Adipose tissue (tissue), 3 donors: ENCODE measurements at regions not wholly inside any gene's neighbourhood (a gene's known extent, or its start where the extent isn't known, plus 50 kb on each side); places are given as distances from the start of the nearest gene placed in this dataset.
"Not testable (repeated sequence)": the region's sequence is repeated elsewhere in the genome, so short reads cannot be mapped to it uniquely, and the experiment has no call there.

Experiments
- H3K27ac ChIP-seq: one replicate; pipeline ENCODE4 v1.5.1; 2013; ENCODE audit warnings: low read depth, low read length
- WGBS, 3 donors: extraction: QIAGEN DNeasy Blood & Tissue Kit; methylation state at CpG; one replicate each; pipeline ENCODE4 v1.1.7; 2013; 5-methylcytosine and 5-hydroxymethylcytosine counted together
- donor health status: healthy with polysubstance abuse.
- donor health status: Bipolar disorder and iron deficiency.
- donor health status: healthy.

GRCh38 chr10:35889971-35890675, 248.0 kb upstream of the FZD8 start:
- no peak overlapping the region for H3K27ac ChIP-seq
- WGBS, 3 donors: 74 to 82% (median 80%) methylated on average over 14 of the region's 14 CpGs

- WGBS, 3 donors: 56 to 87% (median 83%) methylated on average over 2 of the region's 2 CpGs
- H3K27ac ChIP-seq: no peak overlapping the region
Observed at GRCh38 chr10:35889226-35889625, 247.1 kb upstream of the FZD8 start.

DNA sequence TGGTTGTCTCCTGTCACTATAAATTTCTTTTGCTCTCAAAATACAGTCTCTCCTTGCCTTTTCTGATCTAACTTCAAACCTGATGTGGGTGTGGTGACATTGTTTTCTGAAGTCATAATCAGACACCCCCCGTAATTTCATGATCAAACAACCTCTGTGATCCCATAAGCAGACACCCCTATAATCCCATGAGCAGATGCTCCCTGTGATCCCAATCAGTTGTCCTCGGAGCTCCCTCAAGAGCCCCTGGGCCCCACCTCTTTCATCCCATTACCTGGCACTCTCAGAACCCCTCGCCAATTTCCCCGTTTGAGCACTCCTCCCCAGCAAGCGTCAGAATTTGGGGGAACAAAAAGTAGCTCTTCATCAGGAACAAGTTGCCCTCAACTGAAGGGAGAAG, 246.3 kb upstream of the FZD8 start:
- no peak overlapping the region for H3K27ac ChIP-seq
- 91 to 94% (median 93%) methylated on average over 5 of the region's 5 CpGs for WGBS, 3 donors

- 78 to 84% (median 80%) methylated on average over 6 of the region's 6 CpGs for WGBS, 3 donors
- H3K27ac ChIP-seq: no peak overlapping the region
Observed at GRCh38 chr10:35887685-35888084, 245.6 kb upstream of the FZD8 start.

GRCh38 chr10:35885076-35885475, 243.0 kb upstream of the FZD8 start:
- H3K27ac ChIP-seq: no peak overlapping the region
- WGBS, 3 donors: 31 to 88% (median 86%) methylated on average over 5 of the region's 5 CpGs

GRCh38 chr10:35884657-35885071, 242.6 kb upstream of the FZD8 start:
- 30 to 87% (median 86%) methylated on average over 9 of the region's 9 CpGs for WGBS, 3 donors
- no peak overlapping the region for H3K27ac ChIP-seq

GRCh38 chr10:35882422-35883150, 240.5 kb upstream of the FZD8 start:
- WGBS, 3 donors: 88 to 94% (median 90%) methylated on average over 9 of the region's 9 CpGs
- no peak overlapping the region for H3K27ac ChIP-seq

DNA sequence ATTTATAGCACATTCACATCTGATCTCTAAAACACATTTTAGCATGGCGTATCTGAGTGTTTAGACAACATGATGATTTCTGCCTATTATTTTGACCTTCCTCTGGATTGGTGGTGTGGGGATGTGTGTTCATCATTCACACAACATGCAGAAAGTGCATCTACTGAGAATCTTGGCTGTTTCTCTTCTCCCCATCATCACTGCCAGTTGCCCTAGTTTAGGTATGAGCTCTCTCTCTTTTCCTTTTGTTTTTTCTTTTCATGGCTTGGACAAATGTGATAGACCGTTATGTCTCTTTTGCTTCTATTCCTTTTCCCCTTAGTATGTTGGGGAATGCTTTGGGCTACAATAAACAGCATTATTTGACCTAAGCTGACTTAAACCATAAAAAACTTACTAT, 239.2 kb upstream of the FZD8 start:
- H3K27ac ChIP-seq: no peak overlapping the region
- 92 to 99% (median 97%) methylated on average over 2 of the region's 2 CpGs for WGBS, 3 donors

DNA sequence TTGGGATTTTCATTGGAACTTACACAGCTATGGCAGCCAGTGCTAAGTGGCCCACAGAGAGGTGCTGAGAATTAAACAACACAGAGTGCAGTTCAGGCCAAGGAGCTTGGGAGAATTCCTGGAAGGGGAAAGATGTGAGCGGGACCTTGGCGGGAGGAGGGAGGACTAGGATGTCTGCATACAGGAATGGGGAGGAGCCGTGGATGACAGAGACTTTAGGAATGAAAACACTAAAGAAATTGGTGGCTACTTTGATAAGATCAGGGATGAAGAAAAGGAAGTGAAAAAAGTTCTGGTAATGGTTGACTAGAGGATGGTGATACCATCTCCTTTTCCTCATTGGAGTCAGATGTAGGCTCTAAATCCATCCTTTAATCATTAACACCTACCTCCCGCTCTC, 234.2 kb upstream of the FZD8 start:
- no peak overlapping the region for H3K27ac ChIP-seq
- 69 to 86% (median 80%) methylated on average over 4 of the region's 4 CpGs for WGBS, 3 donors

GRCh38 chr10:35875016-35875676, 233.1 kb upstream of the FZD8 start:
- 60 to 75% (median 66%) methylated on average over 10 of the region's 10 CpGs for WGBS, 3 donors
- no peak overlapping the region for H3K27ac ChIP-seq

DNA sequence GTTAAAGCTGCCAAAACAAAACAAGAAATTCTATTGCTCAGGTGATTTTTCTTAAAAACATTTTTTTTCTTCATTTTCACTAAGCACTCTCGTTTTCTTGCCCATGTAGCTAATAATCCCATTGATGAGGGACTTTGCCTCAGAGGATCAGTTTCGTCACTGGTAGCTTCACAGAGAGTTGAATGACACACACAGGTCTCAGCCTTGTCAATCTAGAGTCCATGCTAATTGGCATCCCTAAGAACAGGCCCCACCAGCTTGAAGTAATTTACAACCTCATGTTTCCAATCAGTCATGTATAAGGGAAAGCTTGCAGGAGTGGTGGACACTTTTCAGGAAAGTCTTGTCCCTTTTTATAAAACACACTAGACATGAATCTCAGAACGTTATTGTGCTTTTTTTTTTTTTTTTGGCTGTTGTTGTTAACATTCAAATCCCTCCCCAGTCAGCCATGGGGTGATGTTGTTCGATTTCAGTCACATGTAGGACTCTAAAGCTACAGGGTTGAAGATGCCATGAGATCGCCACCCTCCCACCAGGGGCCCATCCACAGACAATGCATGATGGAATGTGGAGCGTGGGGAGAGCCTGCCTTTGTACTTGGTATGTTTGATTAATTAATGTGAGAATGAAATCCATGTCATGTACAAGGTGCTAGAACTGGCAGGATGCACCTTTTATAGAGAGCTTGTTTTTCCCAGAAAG, 232.4 kb upstream of the FZD8 start:
- H3K27ac ChIP-seq: no peak overlapping the region
- WGBS, 3 donors: 71 to 83% (median 82%) methylated on average over 6 of the region's 6 CpGs

GRCh38 chr10:35872671-35873070, 230.6 kb upstream of the FZD8 start:
- WGBS, 3 donors: 83 to 86% (median 85%) methylated on average over 6 of the region's 6 CpGs
- H3K27ac ChIP-seq: no peak overlapping the region

DNA sequence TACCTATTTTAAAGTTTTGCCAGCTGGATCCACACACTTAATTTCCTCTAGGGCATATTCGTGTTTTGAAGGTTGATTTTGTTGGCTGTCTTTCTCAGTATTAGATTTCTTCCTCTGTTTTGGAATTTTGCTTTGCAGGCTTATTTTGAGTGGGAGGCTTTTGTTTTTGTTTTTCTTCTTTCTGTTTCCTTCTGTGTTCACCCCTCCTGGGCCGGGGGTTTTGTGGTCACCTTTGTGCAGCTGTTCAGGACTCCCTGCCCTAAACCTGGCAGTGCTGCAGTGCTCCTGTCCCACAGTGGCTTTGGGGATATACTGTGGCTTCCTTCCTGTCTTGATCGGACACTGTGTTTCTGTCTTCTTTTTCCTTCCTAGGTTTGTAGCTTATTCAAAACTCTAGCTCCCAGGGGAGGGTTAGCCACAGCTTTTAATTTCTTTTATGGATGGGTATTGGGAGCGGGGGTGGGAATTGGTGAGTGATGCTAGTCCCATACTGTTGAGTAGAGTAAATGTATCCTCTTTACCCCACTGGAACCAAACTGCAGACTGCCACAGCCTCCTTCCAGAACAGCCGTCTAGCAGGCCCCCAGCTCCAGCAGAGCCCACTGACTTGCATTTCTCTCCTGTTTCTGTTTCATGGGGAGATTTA, 228.7 kb upstream of the FZD8 start:
- H3K27ac ChIP-seq: no peak overlapping the region
- 37 to 64% (median 39%) methylated on average over 5 of the region's 5 CpGs for WGBS, 3 donors

GRCh38 chr10:35858676-35859283, 216.7 kb upstream of the FZD8 start:
- not testable (repeated sequence) for H3K27ac ChIP-seq
- WGBS, 3 donors: 80% methylated on average over 18 to 25 of the region's 25 CpGs

DNA sequence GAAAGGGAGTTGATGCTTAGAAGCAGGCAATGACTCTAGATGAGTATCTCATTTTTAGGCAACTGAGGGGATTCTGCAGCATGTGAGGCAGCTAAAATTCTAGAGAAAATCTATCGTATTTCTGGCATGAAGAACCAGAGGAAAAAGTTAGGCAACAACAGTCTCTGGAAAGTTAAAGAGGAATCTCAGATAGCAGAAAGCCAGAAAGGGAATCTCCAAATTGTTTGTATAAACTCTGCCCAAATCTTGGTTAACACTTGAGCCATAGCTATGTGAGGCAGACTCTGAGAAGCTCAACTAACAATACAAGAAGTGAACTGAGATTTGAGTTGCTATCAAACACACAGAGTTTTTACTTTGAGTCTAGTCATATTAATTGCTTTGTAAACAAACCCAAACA, 215.8 kb upstream of the FZD8 start:
- 57 to 74% (median 69%) methylated on average over 1 of the region's 1 CpG for WGBS, 3 donors
- no peak overlapping the region for H3K27ac ChIP-seq

GRCh38 chr10:35855155-35855947, 213.3 kb upstream of the FZD8 start:
- 39 to 50% (median 47%) methylated on average over 1 of the region's 1 CpG for WGBS, 3 donors
- no peak overlapping the region for H3K27ac ChIP-seq

DNA sequence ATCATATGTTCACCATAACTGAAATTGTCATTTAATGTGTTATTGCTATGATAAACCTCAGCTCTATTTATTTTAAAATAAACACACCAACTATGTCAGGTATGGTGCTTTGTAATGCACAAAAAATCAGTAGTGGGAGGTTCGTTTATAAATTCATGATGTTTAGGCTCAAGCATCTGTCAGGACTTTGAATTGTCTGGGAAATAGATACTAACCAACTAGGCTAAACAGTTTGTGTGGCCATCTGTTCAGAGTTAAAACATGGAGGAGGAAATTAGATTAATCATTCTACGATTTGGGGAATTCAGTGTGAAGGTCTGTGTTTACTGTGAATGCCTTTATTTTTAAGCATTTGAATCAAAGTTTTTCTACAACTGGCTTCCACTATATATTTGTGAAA, 212.6 kb upstream of the FZD8 start:
- WGBS, 3 donors: 71 to 73% (median 71%) methylated on average over 2 of the region's 2 CpGs
- no peak overlapping the region for H3K27ac ChIP-seq
